ENCODE measurements at regions not wholly inside any gene's neighbourhood (a gene's known extent, or its start where the extent isn't known, plus 50 kb on each side); places are given as distances from the start of the nearest gene placed in this dataset.

GRCh38 chr3:62970648-62971047 is 95.4 kb upstream of the CADPS start:
- no peak for DNase-seq
- H3K27me3 ChIP-seq, result no peaks in the 10 kb centered on the region
- H3K4me3 ChIP-seq, result no peak overlapping the region
- no peaks in the 10 kb centered on the region for H3K9me3 ChIP-seq
- no peak overlapping the region for H3K9ac ChIP-seq (ENCODE audit: low read depth in 2 of 2, low read length in 2 of 2)
- no peaks in the 10 kb centered on the region for H3K36me3 ChIP-seq
- TF ChIP-seq, protein P1, sequence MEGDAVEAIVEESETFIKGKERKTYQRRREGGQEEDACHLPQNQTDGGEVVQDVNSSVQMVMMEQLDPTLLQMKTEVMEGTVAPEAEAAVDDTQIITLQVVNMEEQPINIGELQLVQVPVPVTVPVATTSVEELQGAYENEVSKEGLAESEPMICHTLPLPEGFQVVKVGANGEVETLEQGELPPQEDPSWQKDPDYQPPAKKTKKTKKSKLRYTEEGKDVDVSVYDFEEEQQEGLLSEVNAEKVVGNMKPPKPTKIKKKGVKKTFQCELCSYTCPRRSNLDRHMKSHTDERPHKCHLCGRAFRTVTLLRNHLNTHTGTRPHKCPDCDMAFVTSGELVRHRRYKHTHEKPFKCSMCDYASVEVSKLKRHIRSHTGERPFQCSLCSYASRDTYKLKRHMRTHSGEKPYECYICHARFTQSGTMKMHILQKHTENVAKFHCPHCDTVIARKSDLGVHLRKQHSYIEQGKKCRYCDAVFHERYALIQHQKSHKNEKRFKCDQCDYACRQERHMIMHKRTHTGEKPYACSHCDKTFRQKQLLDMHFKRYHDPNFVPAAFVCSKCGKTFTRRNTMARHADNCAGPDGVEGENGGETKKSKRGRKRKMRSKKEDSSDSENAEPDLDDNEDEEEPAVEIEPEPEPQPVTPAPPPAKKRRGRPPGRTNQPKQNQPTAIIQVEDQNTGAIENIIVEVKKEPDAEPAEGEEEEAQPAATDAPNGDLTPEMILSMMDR (IDR thresholded peaks at IDR 0.05), result no peak
- no peak overlapping the region for H3K27ac ChIP-seq
- intact Hi-C loops (cut with DNase I), result no loop called here
- H3K4me1 ChIP-seq, result no peaks in the 10 kb centered on the region

DNA sequence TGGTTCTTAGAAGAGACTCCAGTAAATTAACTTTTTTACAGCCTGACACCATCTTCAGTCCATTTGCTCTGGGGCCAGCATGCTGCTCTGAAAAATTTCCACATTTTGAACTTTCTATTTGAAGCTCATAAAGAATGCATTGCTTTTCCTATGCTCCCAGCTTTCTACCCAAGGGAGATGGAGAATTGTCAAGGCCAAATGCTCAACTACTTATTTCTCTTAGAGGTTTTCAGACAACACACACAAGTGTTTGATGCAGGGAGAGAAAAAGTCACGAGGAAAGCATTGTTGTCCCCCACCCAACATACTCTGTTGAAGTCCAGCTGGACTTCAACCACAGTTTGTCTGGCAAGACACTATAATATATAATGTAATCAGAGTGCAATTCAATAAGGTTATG is 100.3 kb upstream of the CADPS start:
- H3K9me3 ChIP-seq, result no peaks in the 10 kb centered on the region
- TF ChIP-seq, protein P1 (IDR thresholded peaks at IDR 0.05), result no peak
- H3K4me1 ChIP-seq, result no peaks in the 10 kb centered on the region
- intact Hi-C loops (cut with DNase I), result no loop called here
- DNase-seq, result no peak
- H3K27me3 ChIP-seq, result no peaks in the 10 kb centered on the region
- H3K27ac ChIP-seq, result no peak overlapping the region
- H3K4me3 ChIP-seq, result no peak overlapping the region
- no peak overlapping the region for H3K9ac ChIP-seq (ENCODE audit: low read depth in 2 of 2, low read length in 2 of 2)
- H3K36me3 ChIP-seq, result no peaks in the 10 kb centered on the region

GRCh38 chr3:62981962-62982361 is 106.7 kb upstream of the CADPS start:
- H3K4me3 ChIP-seq, result no peak overlapping the region
- no peak overlapping the region for H3K27ac ChIP-seq
- no peaks in the 10 kb centered on the region for H3K4me1 ChIP-seq
- H3K27me3 ChIP-seq, result no peaks in the 10 kb centered on the region
- TF ChIP-seq, protein P1 (IDR thresholded peaks at IDR 0.05), result no peak
- H3K9me3 ChIP-seq, result no peaks in the 10 kb centered on the region
- intact Hi-C loops (cut with DNase I), result no loop called here
- DNase-seq, result no peak
- H3K36me3 ChIP-seq, result no peaks in the 10 kb centered on the region
- no peak overlapping the region for H3K9ac ChIP-seq (ENCODE audit: low read depth in 2 of 2, low read length in 2 of 2)

DNA sequence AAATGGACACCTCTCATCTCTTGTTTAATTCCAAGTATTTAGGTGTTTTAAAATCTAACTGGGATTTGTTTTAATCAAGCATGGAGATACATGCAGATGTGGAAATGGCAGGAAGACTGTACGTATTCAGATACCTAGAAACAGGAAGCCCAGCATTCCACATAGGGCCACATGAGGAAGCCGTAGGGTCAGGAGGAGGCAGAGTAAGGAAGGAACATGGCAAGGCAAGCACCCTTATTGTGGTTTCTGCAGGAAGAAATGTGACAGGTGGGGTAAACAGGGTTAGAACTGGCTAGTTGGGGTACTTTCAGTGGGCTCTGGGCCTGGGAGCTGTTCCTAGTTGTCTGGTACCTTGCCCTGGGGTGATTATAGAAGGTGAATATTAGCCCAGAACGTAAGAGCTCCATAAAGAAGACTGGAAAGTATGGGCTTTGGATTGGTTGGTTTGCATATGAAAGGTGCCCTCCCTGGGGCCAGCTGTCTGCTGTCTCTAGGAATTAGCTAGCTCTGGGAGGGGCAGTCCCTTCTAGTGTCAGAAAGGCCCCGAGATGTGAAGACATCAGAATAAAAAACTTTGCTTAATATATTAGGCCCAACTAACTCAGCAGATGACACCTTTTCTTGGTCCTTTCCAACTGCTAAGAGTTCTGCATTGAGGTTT is 107.7 kb upstream of the CADPS start:
- Histone ChIP-seq H3K27ac (no peak overlapping the region), H3K27me3 (no peaks in the 10 kb centered on the region), H3K4me3 (no peak overlapping the region), H3K36me3 (no peaks in the 10 kb centered on the region), H3K9me3 (no peaks in the 10 kb centered on the region), H3K4me1 (no peaks in the 10 kb centered on the region), H3K9ac (ENCODE audit: low read depth in 2 of 2, low read length in 2 of 2) (no peak overlapping the region)
- DNase-seq, result no peak
- TF ChIP-seq, protein P1 (IDR thresholded peaks at IDR 0.05), result no peak
- intact Hi-C loops (cut with DNase I), result no loop called here

- intact Hi-C loops (cut with DNase I), result no loop called here
- no peak overlapping the region for H3K4me3 ChIP-seq
- H3K27ac ChIP-seq, result no peak overlapping the region
- TF ChIP-seq, protein P1 (IDR thresholded peaks at IDR 0.05), result no peak
- no peak overlapping the region for H3K9ac ChIP-seq (ENCODE audit: low read depth in 2 of 2, low read length in 2 of 2)
- no peak for DNase-seq
- H3K27me3 ChIP-seq, result no peaks in the 10 kb centered on the region
- H3K4me1 ChIP-seq, result no peaks in the 10 kb centered on the region
- H3K9me3 ChIP-seq, result no peaks in the 10 kb centered on the region
- no peaks in the 10 kb centered on the region for H3K36me3 ChIP-seq
These were observed 110.8 kb upstream of the CADPS start for GRCh38 chr3:62986061-62986460.

Measured in colonic mucosa (tissue), 4 donors.